Pons (tissue), 1 donor: ENCODE measurements at regions not wholly inside any gene's neighbourhood (a gene's known extent, or its start where the extent isn't known, plus 50 kb on each side); places are given as distances from the start of the nearest gene placed in this dataset.
"Not testable (repeated sequence)": the region's sequence is repeated elsewhere in the genome, so short reads cannot be mapped to it uniquely, and the experiment has no call there.

Source experiments
- DNase-seq: peaks from one replicate; pipeline ENCODE4 v3.0.0-alpha.2; 2016; ENCODE audit warnings: low spot score

DNA sequence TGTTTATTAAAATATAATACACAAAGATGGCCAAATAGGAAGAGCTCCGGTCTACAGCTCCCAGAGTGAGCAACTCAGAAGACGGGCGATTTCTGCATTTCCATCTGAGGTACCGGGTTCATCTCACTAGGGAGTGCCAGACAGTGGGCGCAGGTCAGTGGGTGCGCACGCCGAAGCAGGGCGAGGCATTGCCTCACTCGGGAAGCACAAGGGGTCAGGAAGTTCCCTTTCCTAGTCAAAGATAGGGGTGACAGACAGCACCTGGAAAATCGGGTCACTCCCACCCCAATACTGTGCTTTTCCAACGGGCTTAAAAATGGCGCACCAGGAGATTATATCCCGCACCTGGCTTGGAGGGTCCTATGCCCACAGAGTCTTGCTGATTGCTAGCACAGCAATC lies 234.9 kb upstream of the CDH11 start:
- not testable (repeated sequence) for DNase-seq

DNA sequence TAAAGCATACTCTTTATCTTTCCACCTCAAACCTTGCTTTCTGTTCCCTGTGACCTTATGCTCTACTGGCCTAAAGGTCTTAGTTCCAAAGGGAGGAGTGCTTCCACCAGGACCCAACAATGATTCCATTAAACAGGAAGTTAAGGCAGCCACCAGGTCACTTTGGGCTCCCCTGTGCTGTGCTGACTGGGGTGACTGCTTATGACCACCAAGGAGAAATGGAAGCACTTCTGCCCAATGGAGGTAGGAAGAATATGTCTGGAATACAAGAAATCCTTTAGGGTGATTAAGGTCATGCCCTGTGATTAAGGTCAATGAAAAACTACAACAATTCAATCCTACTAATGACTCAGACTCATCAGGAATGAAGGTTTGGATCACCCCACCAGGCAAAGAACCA lies 233.8 kb upstream of the CDH11 start:
- DNase-seq, result no peak

DNA sequence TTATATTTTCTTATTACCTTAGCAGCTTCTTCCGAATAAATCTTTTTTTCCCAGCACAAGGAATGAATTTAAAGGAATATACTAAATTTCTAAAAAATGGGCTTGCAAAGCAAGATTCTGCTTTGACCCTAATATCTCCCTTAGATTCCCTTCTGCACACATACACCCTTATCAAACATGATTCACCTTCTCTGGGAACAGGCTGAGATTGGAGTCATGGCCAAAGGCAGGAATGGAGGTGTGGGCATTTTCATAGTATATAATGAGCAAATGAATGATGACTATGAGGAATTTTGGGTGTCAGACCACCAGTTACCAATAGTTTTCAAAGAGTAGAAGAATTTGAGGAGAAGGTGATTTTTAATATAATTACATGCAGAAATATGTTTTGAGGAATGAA lies 231.3 kb upstream of the CDH11 start:
- no peak for DNase-seq

DNA sequence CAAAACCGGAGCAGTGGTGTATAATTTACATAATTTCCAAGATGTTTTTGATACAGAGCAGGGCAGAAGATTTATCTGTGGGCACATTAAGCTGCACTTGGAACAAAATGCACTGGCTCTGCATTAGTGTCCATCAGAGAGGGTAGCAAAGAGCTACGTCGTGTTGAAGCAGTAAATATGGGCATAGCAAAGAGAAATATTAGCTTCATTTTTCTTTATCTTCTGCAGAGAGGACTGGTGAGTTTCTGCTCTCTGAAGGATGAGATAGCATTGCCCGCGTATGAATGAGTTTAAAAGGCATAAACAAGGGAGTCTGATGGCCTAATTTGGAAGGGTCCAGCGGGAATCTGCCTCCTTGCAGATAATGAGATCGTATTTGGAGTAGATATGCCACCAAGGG lies 227.8 kb upstream of the CDH11 start:
- DNase-seq, result no peak

DNA sequence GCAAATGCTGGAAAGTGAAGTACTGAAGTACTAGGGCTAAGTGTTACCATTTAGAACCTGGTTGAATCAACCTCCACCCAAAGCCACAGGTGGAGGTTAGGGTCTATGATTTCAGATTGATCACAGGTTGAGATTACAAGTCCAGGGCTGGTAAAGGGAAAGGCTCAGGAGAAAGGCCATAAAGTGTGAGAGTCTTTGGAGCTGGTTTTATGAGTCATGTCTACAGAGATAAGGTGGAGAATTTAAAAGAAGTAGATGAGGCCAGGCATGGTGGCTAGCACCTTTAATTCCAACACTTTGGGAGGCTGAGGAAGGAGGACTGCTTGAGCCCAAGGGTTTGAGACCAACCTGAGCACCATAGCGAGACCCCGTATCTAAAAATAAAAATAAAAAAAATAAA lies 221.7 kb upstream of the CDH11 start:
- DNase-seq, result no peak

DNA sequence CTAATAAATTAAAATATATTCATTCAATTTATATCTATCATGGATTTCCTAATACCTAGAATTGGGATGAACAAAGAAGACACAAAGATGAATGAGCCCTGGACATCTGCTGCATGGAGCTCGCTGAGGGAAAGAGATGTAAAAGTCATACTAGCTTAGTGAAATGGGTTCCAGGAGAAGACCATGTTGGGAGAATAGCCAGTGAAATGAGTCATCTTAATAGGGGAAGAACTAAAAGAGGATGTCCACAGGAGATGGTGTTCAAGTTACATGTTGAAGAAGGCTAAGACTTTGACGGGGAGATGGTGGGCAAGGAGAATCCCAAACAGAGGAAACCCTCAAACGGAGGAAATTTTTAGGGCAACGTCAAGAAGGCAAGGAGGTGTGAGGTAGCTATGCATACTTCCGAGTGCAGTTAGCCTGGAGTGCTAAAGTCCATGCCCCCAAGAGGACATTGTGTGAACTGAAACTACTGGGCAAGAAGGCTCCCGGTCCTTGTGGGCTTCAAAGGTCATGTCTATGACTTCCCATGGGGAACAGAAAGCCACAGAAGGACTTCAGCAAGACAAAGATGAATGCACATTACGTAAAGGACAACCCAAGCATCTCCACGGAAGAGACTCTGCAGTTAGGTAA lies 220.5 kb upstream of the CDH11 start:
- DNase-seq, result no peak

DNA sequence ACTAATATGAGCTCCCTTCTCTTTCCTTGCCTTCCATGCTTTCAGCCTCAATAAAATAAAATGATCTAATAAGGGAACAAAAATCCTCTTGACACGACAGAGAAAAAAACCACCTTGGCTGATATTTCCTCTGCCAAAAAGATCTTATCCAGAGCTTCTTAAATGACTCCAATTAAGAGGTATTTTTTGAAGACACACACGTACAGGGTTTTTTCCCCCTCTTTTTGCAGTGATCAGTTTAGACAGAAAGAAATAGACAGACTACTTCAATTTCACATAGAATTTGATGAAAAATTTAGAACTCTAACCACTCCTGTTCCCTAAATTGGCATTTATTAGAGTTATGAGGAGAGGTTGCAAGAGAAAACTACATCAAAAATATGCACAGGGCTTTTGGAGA lies 217.2 kb upstream of the CDH11 start:
- no peak for DNase-seq

DNA sequence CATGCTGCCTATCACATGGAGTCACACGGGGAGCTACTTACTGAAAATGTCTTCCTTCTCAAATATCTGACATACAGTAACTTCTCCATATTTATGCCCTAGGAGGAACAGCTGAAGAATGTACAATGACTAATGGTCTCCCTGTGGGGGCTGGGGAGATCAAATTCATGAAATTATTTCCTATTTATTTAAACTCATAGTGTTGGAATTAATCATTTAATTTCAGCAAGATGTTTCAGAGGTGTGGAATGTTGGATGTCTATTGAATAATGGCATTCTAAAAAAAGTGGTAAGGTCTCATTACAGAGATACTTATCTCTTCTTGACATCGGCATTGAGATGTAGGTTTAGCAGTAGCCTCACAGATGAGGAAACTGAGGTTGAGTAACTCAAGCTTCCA lies 214.3 kb upstream of the CDH11 start:
- DNase-seq, result no peak

DNA sequence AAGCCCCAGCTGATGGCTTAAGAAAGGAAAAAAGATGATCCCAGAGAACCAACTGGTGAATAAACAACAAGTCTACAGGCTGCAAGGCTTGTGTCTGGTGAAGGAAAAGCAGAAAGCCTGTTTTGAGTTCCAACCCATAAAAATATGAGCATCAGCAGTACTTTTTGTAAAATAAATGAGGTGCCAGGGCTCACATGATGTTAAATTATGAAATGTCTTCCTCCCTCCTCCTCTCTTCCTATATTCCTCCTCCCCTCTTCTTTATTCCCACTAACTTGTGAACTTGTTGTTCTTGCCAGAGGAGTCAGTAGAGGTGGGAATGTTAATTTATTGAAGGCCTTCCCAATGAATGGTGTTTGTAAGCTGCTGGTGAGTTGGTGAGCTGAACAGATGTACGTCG lies 212.2 kb upstream of the CDH11 start:
- no peak for DNase-seq

DNA sequence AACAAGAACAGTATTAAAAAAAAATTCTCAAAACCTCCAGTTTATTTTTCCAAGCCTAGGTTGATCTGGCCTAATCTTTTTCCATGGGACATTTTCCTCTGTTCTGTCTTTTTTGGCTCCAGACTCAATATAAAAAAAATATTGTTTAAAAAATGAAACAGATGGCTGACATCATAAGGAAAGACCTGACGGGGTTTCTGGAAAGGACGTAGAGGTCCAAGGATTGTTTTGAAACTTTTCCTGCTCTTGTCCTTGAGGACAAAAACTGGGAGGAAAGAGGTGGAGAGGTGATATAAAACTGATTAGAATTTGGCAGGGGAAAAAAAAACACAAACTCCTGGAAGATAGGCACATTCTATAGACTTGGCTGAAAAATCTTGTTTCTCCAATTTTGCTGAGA lies 211.4 kb upstream of the CDH11 start:
- DNase-seq, result no peak

DNA sequence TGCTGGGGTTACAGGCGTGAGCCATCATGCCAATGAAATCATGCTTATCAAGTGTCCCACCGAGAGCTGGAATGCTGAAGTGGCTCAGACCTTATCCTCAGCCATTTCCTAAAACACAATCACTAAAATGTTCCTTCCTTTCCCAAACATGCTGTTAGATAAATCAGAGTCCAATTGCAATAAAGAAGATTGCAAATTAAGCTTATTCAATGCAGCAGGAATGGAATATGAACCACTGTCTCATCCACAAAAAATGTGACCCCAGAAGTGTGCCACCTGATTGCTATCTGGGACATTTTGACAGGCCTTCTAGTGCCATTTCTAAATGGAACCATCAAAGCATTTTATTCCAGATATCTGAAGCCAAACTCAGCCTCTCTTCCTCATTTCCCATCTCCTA lies 205.5 kb upstream of the CDH11 start:
- DNase-seq, result no peak

DNA sequence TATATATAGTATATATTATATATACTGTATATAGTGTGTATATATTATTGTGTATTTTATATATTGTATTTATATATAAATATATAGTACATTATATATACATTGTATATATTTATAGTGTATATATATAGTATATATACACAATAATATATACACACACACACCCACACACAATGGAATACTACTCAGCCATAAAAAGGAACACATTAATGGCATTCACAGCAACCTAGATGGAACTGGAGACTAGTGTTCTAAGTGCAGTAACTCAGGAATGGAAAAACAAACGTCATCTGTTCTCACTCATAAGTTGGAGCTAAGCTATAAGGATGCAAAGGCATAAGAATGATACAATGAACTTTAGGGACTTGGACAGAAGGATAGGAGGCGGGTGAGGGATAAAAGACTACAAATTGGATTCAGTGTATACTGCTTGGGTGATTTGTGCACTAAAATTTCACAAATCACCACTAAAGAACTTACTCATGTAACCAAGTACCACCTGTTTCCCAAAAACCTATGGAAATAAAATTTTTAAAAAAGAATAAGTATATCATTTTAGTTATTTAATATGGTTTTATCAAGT lies 201.9 kb upstream of the CDH11 start:
- no peak for DNase-seq

DNA sequence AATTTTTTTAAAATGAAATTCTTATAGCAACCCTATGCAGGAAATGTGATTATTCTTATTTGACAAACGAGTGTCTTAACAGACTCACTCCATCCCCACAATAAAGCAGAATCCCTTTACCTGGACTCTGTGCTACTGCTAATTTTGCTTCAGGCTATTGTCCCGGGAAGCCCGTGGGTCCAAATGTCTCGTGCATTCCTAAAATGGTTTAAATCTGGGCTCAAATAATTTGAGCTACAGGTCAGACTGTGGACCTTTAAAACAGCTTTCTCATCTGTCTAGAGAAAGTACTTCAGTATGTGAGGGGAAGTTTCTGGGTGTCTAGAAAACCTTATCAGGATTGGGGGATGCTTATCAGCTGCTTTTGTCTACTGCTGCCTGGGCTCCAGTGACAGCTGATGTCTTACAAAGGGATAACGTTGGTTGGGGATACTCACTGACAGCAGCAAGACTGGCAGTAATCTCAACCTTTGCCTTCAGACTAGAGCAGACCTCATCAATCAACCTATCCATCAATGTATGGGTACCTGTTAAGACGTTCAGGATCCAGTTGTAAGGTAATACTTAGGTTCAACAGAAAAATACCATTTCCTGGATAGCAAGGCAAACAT lies 197.9 kb upstream of the CDH11 start:
- DNase-seq, result no peak

DNA sequence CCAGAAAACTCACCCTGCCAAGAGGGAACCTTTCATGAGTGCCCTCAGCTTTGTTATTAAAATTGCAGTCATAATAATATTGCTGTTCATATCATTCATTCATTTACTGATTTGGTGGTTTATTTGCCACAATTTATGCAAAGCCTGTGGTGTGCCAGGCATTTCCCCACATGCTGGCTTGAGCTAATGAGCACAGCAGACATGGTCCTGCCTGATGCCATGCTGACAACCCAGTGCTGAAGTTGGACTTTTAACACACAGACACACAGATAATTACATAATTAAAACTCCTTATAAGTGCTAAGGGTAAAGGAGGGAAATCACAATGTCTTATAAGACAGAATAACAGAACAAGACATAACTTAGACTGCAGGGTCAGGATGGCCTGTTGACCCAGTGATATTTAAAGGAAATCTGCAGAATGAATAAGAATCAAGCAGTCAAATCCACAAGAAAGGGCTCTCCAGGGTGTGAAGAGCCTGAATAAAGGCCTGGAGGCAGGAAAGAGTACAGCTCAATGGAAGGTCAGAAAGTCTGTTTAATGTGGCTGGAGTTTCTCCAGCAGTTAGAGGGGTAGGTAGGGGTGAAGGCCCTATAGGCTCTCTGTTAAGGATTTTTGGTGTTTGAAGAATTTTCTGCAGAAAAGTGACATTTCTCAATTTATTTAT lies 196.9 kb upstream of the CDH11 start:
- DNase-seq, result no peak

DNA sequence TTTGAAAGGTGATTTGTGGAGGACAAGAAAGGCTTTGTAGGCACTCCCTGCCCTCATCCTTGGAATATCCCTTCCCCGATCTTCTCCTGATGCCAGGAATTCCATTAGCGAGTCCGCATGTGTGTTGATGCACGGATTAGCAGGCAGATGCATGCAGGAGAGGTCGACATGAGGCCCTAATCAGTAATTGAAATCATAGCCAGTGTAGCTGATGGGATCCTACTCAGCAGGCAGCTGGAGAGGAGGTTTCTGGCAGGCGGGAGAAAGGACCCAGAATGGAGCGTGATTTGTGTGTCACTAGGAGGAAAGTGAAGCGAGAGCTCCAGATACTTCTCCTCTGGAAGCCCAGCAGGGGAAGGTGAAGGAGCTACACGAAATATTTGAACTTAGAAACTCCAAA lies 196.3 kb upstream of the CDH11 start:
- DNase-seq, result no peak

DNA sequence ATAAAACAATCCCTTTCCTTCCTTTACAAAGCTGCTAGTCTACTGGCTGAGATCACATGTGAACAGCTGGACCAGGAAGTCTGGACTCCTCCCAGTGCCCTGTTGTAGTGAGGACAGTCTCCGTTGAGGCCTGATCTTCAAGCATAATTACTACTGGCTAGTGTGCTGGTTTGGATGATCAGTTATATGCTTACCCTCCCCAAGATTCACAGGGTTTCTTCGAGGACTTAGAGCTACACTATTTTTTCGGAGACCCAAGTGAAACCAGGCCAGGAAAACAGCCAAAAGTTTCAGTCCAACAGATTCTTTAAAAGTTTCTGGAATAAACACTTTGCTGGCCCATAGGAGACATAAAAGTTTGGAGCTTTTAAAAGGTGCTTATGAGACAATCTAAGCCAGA lies 194.9 kb upstream of the CDH11 start:
- no peak for DNase-seq

DNA sequence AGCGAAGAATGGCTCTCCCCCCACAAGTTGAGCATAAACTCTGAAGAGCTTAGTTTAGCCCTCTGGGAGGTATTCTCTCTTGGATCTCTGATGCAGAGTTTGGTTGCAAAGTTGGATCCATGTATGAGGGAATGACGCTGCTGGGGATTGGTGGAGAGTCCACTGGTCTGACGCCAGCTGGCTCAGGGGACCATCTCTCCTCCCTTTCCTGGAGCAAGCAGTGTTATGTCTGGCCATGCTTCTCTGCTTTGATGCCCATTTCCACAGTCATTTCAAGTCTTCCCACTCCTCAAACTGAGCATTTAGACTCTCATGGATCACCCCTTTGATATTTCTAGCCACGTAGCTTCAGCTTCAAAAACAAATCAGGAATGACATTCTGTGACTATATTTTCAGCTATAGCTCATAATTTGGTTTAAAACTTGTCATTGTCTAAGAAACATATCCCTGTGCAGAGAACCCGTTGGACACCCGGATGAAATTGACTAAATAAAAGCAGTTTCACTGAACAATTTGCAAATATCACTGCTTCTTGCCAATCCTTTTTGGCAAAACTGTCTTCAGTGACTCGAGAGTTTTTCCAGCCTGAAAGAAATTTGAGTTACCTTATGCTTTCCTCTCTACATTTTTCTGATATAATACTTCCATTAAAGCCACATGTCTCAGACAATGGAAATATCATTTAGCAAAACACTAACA lies 193.4 kb upstream of the CDH11 start:
- no peak for DNase-seq

DNA sequence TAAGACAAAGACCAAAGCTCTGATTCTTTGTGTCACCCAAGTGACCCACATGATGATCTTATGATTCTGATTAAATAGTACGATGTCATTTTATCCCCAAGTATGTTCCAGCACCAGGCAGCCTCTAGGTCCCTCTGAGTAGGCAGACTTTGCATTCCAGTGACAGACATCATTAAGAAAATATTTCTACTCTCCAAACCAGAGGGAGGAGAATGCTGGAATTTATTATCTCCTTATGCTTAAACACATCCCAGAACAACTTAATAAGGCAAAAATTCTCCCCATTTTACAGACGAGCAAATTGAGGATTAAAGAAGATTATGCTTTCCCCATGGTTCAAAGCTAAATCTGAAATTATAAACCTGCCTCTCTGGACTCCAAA lies 192.8 kb upstream of the CDH11 start:
- no peak for DNase-seq

DNA sequence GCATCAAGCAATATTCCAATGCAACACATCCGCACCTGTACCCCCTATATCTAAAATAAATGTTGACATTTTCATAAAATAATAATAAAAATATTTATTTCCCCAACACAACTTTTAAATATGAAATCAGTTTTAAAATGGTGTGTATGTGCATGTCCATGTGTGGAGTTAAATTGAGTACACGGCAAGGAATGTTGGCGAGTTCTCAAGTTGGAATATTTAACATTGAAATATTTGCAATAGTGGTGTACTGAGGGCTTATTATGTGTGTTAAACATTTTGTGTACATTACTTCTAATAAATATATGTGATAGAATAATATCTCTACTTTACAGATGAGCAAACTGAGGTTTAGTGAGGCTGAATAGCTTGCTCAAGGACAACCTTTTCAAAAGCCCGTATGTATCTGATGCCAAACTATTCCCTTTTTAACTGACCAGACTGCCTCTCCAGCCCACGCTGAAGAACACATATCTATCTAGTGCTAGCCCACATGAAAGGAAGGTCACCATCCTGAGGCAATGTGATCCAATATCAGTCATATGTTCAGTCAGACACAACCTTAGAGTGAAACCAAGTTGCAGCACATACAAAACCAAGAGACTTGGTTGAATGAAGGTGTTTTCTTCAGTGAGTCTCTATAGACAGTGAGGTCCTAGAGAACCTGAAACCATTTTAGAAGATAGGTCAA lies 192.2 kb upstream of the CDH11 start:
- DNase-seq, result no peak

DNA sequence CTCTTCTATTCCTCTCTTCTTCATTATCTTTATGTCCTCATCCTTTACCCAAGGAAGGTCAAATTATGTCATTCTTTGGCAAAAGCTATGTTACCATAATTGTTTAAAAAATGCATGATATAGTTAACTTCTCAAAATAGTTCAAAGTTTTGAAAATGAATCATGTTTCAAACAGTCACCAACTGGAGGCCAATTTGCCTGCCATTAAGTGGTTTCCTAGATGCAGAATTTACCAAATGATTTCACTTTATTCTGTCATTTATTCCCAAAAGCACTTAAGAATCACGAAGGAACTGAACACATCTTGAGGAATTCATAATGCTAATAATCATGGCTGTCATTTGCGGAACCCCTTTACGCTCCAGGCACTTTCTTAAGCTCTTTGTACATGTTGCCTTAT lies 190.9 kb upstream of the CDH11 start:
- DNase-seq, result no peak

DNA sequence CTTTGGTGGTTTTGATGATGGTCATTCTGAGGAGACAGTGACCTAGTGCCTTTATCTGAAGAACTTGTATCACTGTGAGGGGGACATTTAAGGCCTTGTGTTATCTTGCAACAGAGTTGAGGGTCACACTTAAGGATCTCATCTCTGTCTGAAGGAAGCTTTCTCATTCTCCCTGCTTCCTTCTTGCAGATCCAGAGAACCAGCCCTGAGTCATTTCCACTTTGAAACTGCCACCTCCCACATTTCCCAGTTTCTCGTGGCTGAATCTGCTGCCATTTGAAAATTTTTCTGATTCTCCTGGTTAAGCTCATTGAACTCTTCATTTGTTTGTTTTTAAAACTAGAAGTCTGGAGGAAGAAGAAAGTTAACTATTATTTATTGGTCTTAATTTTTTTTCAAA lies 190.2 kb upstream of the CDH11 start:
- no peak for DNase-seq

DNA sequence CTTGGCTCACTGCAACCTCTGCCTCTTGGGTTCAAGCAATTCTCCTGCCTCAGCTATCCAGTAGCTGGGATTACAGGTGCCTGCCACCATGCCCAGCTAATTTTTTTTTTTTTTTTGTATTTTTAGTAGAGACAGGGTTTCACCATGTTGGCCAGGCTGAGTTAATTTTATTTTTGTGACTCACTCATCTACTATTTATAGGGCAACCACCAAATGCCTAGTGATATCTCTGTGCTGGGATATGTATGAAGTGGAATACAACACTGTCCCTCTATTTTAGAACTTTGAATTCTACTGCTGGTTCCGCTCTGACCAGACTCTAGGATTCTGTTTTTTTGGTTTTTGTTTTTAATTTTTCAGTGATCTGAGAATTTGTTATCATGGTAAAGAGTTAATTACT lies 188.6 kb upstream of the CDH11 start:
- not testable (repeated sequence) for DNase-seq
